Large intestine (tissue), 3 donors: ENCODE measurements at regions not wholly inside any gene's neighbourhood (a gene's known extent, or its start where the extent isn't known, plus 50 kb on each side); places are given as distances from the start of the nearest gene placed in this dataset.

Source experiments
- DNase-seq, 2 donors: peaks; one replicate each; pipeline versions ENCODE4 v3.0.0 to v3.0.0-alpha.2; 2013
- H3K27ac ChIP-seq: one replicate; pipeline ENCODE4 v1.5.1; 2013; ENCODE audit warnings: low read length
- H3K27me3 ChIP-seq: 2 replicates; pipeline ENCODE4 v1.6.1; 2013; ENCODE audit warnings: low read length; ENCODE audit not compliant: control insufficient read depth, insufficient read depth
- H3K36me3 ChIP-seq: 2 replicates; pipeline ENCODE4 v1.6.1; 2013; ENCODE audit warnings: low read length; ENCODE audit not compliant: control insufficient read depth, insufficient read depth
- H3K4me1 ChIP-seq: one replicate; pipeline ENCODE4 v1.6.1; 2013; ENCODE audit warnings: low read length; ENCODE audit not compliant: control insufficient read depth, insufficient read depth
- H3K4me3 ChIP-seq: one replicate; pipeline ENCODE4 v1.5.1; 2013; ENCODE audit warnings: low read length
- H3K9me3 ChIP-seq: one replicate; pipeline ENCODE4 v1.6.1; 2013; ENCODE audit warnings: mild to moderate bottlenecking, low read depth, low read length, moderate library complexity; ENCODE audit not compliant: control insufficient read depth
- WGBS: methylation state at CpG from one replicate; pipeline ENCODE4 v1.1.5; 2013; ENCODE audit warnings: low lambda C conversion rate; ENCODE audit not compliant: insufficient coverage; 5-methylcytosine and 5-hydroxymethylcytosine counted together

- DNase-seq = no peak
- H3K4me1 ChIP-seq = no peaks in the 10 kb centered on the region
- no peak overlapping the region for H3K4me3 ChIP-seq
- H3K36me3 ChIP-seq = no peaks in the 10 kb centered on the region
- no peak overlapping the region for H3K27ac ChIP-seq
- H3K9me3 ChIP-seq = no peaks in the 10 kb centered on the region
- H3K27me3 ChIP-seq = no peaks in the 10 kb centered on the region
- WGBS = 92% methylated on average over 2 of the region's 4 CpGs
Observed at GRCh38 chr21:16633831-16634459, 878.9 kb upstream of the CXADR start.

GRCh38 chr21:16634515-16634914, 878.3 kb upstream of the CXADR start:
- no peaks in the 10 kb centered on the region for H3K9me3 ChIP-seq
- no peak overlapping the region for H3K4me3 ChIP-seq
- no peaks in the 10 kb centered on the region for H3K27me3 ChIP-seq
- H3K4me1 ChIP-seq = no peaks in the 10 kb centered on the region
- 80% methylated on average over 1 of the region's 4 CpGs for WGBS
- no peak for DNase-seq
- H3K36me3 ChIP-seq = no peaks in the 10 kb centered on the region
- no peak overlapping the region for H3K27ac ChIP-seq

GRCh38 chr21:16640297-16641027, 872.4 kb upstream of the CXADR start:
- H3K4me3 ChIP-seq = no peak overlapping the region
- WGBS = 80% methylated on average over 1 of the region's 3 CpGs
- no peaks in the 10 kb centered on the region for H3K27me3 ChIP-seq
- no peak overlapping the region for H3K27ac ChIP-seq
- H3K9me3 ChIP-seq = no peaks in the 10 kb centered on the region
- DNase-seq = no peak
- no peaks in the 10 kb centered on the region for H3K4me1 ChIP-seq
- no peaks in the 10 kb centered on the region for H3K36me3 ChIP-seq

GRCh38 chr21:16642353-16642752, 870.5 kb upstream of the CXADR start:
- Histone ChIP-seq H3K27me3 (no peaks in the 10 kb centered on the region), H3K27ac (no peak overlapping the region), H3K9me3 (no peaks in the 10 kb centered on the region), H3K36me3 (no peaks in the 10 kb centered on the region), H3K4me1 (no peaks in the 10 kb centered on the region), H3K4me3 (no peak overlapping the region)
- DNase-seq = no peak
- 88% methylated on average over 1 of the region's 1 CpG for WGBS

GRCh38 chr21:16644685-16645084, 868.2 kb upstream of the CXADR start:
- no peaks in the 10 kb centered on the region for H3K36me3 ChIP-seq
- no peak for DNase-seq
- H3K4me1 ChIP-seq = no peaks in the 10 kb centered on the region
- no peak overlapping the region for H3K27ac ChIP-seq
- no peaks in the 10 kb centered on the region for H3K27me3 ChIP-seq
- H3K4me3 ChIP-seq = no peak overlapping the region
- H3K9me3 ChIP-seq = no peaks in the 10 kb centered on the region
- 88% methylated on average over 1 of the region's 3 CpGs for WGBS

- H3K36me3 ChIP-seq = no peaks in the 10 kb centered on the region
- no CpG with 5 or more reads among the region's 7 CpGs for WGBS
- no peaks in the 10 kb centered on the region for H3K9me3 ChIP-seq
- no peak overlapping the region for H3K4me3 ChIP-seq
- H3K27ac ChIP-seq = no peak overlapping the region
- no peaks in the 10 kb centered on the region for H3K4me1 ChIP-seq
- H3K27me3 ChIP-seq = no peaks in the 10 kb centered on the region
- no peak for DNase-seq
Observed at GRCh38 chr21:16650714-16651366, 862.0 kb upstream of the CXADR start.

GRCh38 chr21:16651956-16652355, 860.9 kb upstream of the CXADR start:
- Histone ChIP-seq H3K36me3 (no peaks in the 10 kb centered on the region), H3K4me1 (no peaks in the 10 kb centered on the region), H3K4me3 (no peak overlapping the region), H3K27me3 (no peaks in the 10 kb centered on the region), H3K27ac (no peak overlapping the region), H3K9me3 (no peaks in the 10 kb centered on the region)
- no peak for DNase-seq
- WGBS = 100% methylated on average over 1 of the region's 3 CpGs

- Histone ChIP-seq H3K27me3 (no peaks in the 10 kb centered on the region), H3K9me3 (peaks cover 4% of the 10 kb centered on the region), H3K4me1 (no peaks in the 10 kb centered on the region), H3K36me3 (no peaks in the 10 kb centered on the region), H3K27ac (no peak overlapping the region), H3K4me3 (no peak overlapping the region)
- WGBS = no CpG with 5 or more reads among the region's 2 CpGs
- no peak for DNase-seq
Observed at GRCh38 chr21:16663436-16663835, 849.4 kb upstream of the CXADR start.

- Histone ChIP-seq H3K27me3 (no peaks in the 10 kb centered on the region), H3K36me3 (no peaks in the 10 kb centered on the region), H3K4me1 (no peaks in the 10 kb centered on the region), H3K9me3 (peaks cover 4% of the 10 kb centered on the region), H3K27ac (no peak overlapping the region), H3K4me3 (no peak overlapping the region)
- WGBS = 50% methylated on average over 2 of the region's 2 CpGs
- no peak for DNase-seq
Observed at GRCh38 chr21:16667395-16667794, 845.4 kb upstream of the CXADR start.

- Histone ChIP-seq H3K4me1 (no peaks in the 10 kb centered on the region), H3K27me3 (no peaks in the 10 kb centered on the region), H3K4me3 (no peak overlapping the region), H3K36me3 (no peaks in the 10 kb centered on the region), H3K9me3 (no peaks in the 10 kb centered on the region), H3K27ac (no peak overlapping the region)
- peak; percentile 5 to 62 for DNase-seq
- WGBS = no CpG with 5 or more reads among the region's 2 CpGs
Observed at GRCh38 chr21:16674949-16675348, 837.9 kb upstream of the CXADR start.
